ENCODE measurements at regions not wholly inside any gene's neighbourhood (a gene's known extent, or its start where the extent isn't known, plus 50 kb on each side); places are given as distances from the start of the nearest gene placed in this dataset.

DNA sequence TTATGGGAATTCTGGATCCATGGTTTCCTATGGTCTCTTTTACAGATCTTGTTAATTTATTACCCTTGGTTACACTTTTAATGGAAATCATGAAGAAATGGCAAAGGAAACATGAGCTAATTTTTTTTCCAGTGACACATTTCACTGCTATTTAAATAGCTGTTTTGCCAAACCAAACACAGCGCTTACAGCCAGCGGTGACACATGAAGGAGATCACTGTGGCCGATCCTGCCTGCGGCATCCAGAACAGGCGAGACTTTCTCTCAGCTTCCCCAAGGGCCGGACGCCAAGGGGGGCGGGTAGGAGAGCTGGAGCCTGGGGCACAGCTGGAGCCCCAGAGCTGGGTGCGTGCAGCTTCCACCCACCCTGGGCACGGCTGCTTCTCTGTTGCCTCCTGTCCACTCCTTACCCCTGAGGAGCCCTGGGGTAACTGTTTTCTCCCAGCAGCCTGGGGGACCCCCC lies 81.4 kb upstream of the PKDCC start:
- TF ChIP-seq, protein P1, sequence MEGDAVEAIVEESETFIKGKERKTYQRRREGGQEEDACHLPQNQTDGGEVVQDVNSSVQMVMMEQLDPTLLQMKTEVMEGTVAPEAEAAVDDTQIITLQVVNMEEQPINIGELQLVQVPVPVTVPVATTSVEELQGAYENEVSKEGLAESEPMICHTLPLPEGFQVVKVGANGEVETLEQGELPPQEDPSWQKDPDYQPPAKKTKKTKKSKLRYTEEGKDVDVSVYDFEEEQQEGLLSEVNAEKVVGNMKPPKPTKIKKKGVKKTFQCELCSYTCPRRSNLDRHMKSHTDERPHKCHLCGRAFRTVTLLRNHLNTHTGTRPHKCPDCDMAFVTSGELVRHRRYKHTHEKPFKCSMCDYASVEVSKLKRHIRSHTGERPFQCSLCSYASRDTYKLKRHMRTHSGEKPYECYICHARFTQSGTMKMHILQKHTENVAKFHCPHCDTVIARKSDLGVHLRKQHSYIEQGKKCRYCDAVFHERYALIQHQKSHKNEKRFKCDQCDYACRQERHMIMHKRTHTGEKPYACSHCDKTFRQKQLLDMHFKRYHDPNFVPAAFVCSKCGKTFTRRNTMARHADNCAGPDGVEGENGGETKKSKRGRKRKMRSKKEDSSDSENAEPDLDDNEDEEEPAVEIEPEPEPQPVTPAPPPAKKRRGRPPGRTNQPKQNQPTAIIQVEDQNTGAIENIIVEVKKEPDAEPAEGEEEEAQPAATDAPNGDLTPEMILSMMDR (IDR thresholded peaks at IDR 0.05; ENCODE audit: low read length): no peak
- TF ChIP-seq EZH2 (optimal IDR thresholded peaks at IDR 0.05; ENCODE audit: low read depth, low read length): no peak

Data from MM.1S (cell line).